Esophagus squamous epithelium (tissue), 5 donors: ENCODE measurements at regions not wholly inside any gene's neighbourhood (a gene's known extent, or its start where the extent isn't known, plus 50 kb on each side); places are given as distances from the start of the nearest gene placed in this dataset.

Experiments used
- DNase-seq: peaks from one replicate; lab custom pipeline; 2025; lab: John Stamatoyannopoulos, UW
- H3K27ac ChIP-seq, 4 donors: fragments of 200-600 bp; sonication (generic); one replicate each; pipeline ENCODE4 v1.5.1; 2016 to 2019; ENCODE audit warnings: mild to moderate bottlenecking in 1 of 4
- H3K27me3 ChIP-seq, 4 donors: fragments of 200-600 bp; sonication (generic); 1 replicate in 3 of 4; 2 replicates in 1 of 4; pipeline versions ENCODE4 v1.5.1 to v1.6.0; 2017 to 2021; ENCODE audit warnings: antibody characterized with exemption in 1 of 4
- H3K36me3 ChIP-seq, 3 donors: fragments of 200-600 bp; sonication (generic); one replicate each; pipeline ENCODE4 v1.5.1; 2016 to 2019
- H3K4me1 ChIP-seq, 3 donors: fragments of 200-600 bp; sonication (generic); one replicate each; pipeline ENCODE4 v1.5.1; 2017 to 2019
- H3K4me3 ChIP-seq, 4 donors: fragments of 200-600 bp; sonication (generic); 1 replicate in 3 of 4; 2 replicates in 1 of 4; pipeline ENCODE4 v1.5.1; 2016 to 2019; ENCODE audit warnings: mild to moderate bottlenecking in 2 of 4, moderate library complexity in 1 of 4
- H3K9me3 ChIP-seq, 3 donors: fragments of 200-600 bp; sonication (generic); one replicate each; pipeline ENCODE4 v1.5.1; 2016 to 2019
- CTCF ChIP-seq, 6 experiments: fragments of 450-650 bp in 4 of 6; fragments of 200-600 bp in 2 of 6; sonication (generic) in 2 of 6; IDR thresholded peaks; one replicate each; pipeline ENCODE4 v1.5.1; 2016 to 2019; ENCODE audit warnings: antibody characterized with exemption in 6 of 6, mild to moderate bottlenecking in 4 of 6, moderate library complexity in 4 of 6
- POLR2A ChIP-seq, 4 donors: fragments of 450-650 bp; IDR thresholded peaks; one replicate each; pipeline ENCODE4 v1.6.1; 2017; ENCODE audit warnings: antibody characterized with exemption in 4 of 4, mild to moderate bottlenecking in 4 of 4, moderate library complexity in 3 of 4
- WGBS, 2 donors: methylation state at CpG; one replicate each; pipeline ENCODE4 v1.1.5; 2018; 5-methylcytosine and 5-hydroxymethylcytosine counted together
- intact Hi-C: fragments of 100-400 bp; cut with DNase I; formaldehyde crosslinking; loops from one replicate; pipeline ENCODE4 v1.15.0; 2022
- donor health status: DM: yes; HTN: yes; CAD: no.

- TF ChIP-seq POLR2A (IDR thresholded peaks at IDR 0.05) (no peak), CTCF (IDR thresholded peaks at IDR 0.05) (no peak)
- WGBS, 2 donors, result 35 to 53% methylated on average over 6 of the region's 6 CpGs
- intact Hi-C loops, result no loop called here
Observed at GRCh38 chr5:130289132-130290088, 385.1 kb downstream of the CHSY3 start.

GRCh38 chr5:130287438-130287837, 383.2 kb downstream of the CHSY3 start:
- no peak for TF ChIP-seq CTCF (IDR thresholded peaks at IDR 0.05)
- TF ChIP-seq POLR2A (IDR thresholded peaks at IDR 0.05), result no peak
- Histone ChIP-seq H3K27ac (no peak overlapping the region), H3K9me3 (no peaks in the 10 kb centered on the region), H3K4me3 (no peak overlapping the region), H3K27me3 (no peaks in the 10 kb centered on the region), H3K36me3 (no peaks in the 10 kb centered on the region), H3K4me1 (peaks cover 0 to 10% (median 0%) of the 10 kb centered on the region in 3 donors)
- no peak for DNase-seq
- intact Hi-C loops, result no loop called here

More at GRCh38 chr5:130289132-130290088, 385.1 kb downstream of the CHSY3 start:
- DNase-seq, result no peak
- Histone ChIP-seq H3K27me3 (no peaks in the 10 kb centered on the region), H3K4me1 (peaks cover 0 to 10% (median 0%) of the 10 kb centered on the region in 3 donors), H3K9me3 (no peaks in the 10 kb centered on the region), H3K27ac (peak overlapping the region in 2 of 4 donors; percentile 39 to 70), H3K4me3 (no peak overlapping the region), H3K36me3 (no peaks in the 10 kb centered on the region)

GRCh38 chr5:130286971-130287370, 382.7 kb downstream of the CHSY3 start:
- intact Hi-C loops, result no loop called here
- no peak for DNase-seq
- 57 to 74% methylated on average over 2 of the region's 2 CpGs for WGBS, 2 donors
- TF ChIP-seq CTCF (IDR thresholded peaks at IDR 0.05) (no peak), POLR2A (IDR thresholded peaks at IDR 0.05) (no peak)
- H3K4me1 ChIP-seq, result peaks cover 0 to 10% (median 0%) of the 10 kb centered on the region in 3 donors
- H3K27ac ChIP-seq, result no peak overlapping the region
- no peaks in the 10 kb centered on the region for H3K9me3 ChIP-seq
- no peak overlapping the region for H3K4me3 ChIP-seq
- H3K27me3 ChIP-seq, result no peaks in the 10 kb centered on the region
- no peaks in the 10 kb centered on the region for H3K36me3 ChIP-seq

GRCh38 chr5:130282049-130282448, 377.8 kb downstream of the CHSY3 start:
- H3K27me3 ChIP-seq, result no peaks in the 10 kb centered on the region
- H3K4me1 ChIP-seq, result no peaks in the 10 kb centered on the region
- no peak for DNase-seq
- 20 to 53% methylated on average over 1 of the region's 1 CpG for WGBS, 2 donors
- no peaks in the 10 kb centered on the region for H3K36me3 ChIP-seq
- TF ChIP-seq CTCF (IDR thresholded peaks at IDR 0.05), result no peak
- no peak for TF ChIP-seq POLR2A (IDR thresholded peaks at IDR 0.05)
- no peaks in the 10 kb centered on the region for H3K9me3 ChIP-seq
- no peak overlapping the region for H3K4me3 ChIP-seq
- intact Hi-C loops, result no loop called here
- H3K27ac ChIP-seq, result no peak overlapping the region

GRCh38 chr5:130280528-130281217, 376.4 kb downstream of the CHSY3 start:
- Histone ChIP-seq H3K9me3 (no peaks in the 10 kb centered on the region), H3K4me3 (no peak overlapping the region), H3K36me3 (no peaks in the 10 kb centered on the region), H3K27me3 (no peaks in the 10 kb centered on the region), H3K4me1 (no peaks in the 10 kb centered on the region), H3K27ac (no peak overlapping the region)
- no peak for DNase-seq
- 79 to 85% methylated on average over 8 of the region's 8 CpGs for WGBS, 2 donors
- intact Hi-C loops, result no loop called here
- no peak for TF ChIP-seq POLR2A (IDR thresholded peaks at IDR 0.05)
- TF ChIP-seq CTCF (IDR thresholded peaks at IDR 0.05), result no peak
